Spleen (tissue), 11 donors: ENCODE measurements at regions not wholly inside any gene's neighbourhood (a gene's known extent, or its start where the extent isn't known, plus 50 kb on each side); places are given as distances from the start of the nearest gene placed in this dataset.

ENCODE experiments used
- DNase-seq: peaks from one replicate; pipeline ENCODE4 v3.0.0-alpha.2; 2020
- H3K27ac ChIP-seq, 8 donors: fragments of 200-600 bp; sonication (generic) in 7 of 8; 1 replicate in 4 of 8; 2 replicates in 4 of 8; pipeline versions ENCODE4 v1.5.0 to v1.8.0; 2016 to 2021; ENCODE audit warnings: inconsistent platforms in 4 of 8, mild to moderate bottlenecking in 4 of 8, moderate library complexity in 1 of 8
- H3K27me3 ChIP-seq, 7 donors: fragments of 200-600 bp; sonication (generic) in 6 of 7; replicated peaks in 1 of 7; 1 replicate in 4 of 7; 2 replicates in 3 of 7; pipeline versions ENCODE4 v1.5.0 to v1.8.0; 2016 to 2021; ENCODE audit warnings: inconsistent platforms in 3 of 7, mild to moderate bottlenecking in 1 of 7
- H3K36me3 ChIP-seq, 6 donors: fragments of 200-600 bp; sonication (generic) in 5 of 6; 1 replicate in 4 of 6; 2 replicates in 2 of 6; pipeline versions ENCODE4 v1.5.0 to v1.8.0; 2016 to 2021; ENCODE audit warnings: inconsistent platforms in 2 of 6
- H3K4me1 ChIP-seq, 6 donors: fragments of 200-600 bp; sonication (generic) in 5 of 6; 1 replicate in 3 of 6; 2 replicates in 3 of 6; pipeline versions ENCODE4 v1.5.0 to v1.8.0; 2016 to 2021; ENCODE audit warnings: inconsistent platforms in 3 of 6
- H3K4me3 ChIP-seq, 8 donors: fragments of 200-600 bp; sonication (generic) in 7 of 8; 1 replicate in 4 of 8; 2 replicates in 4 of 8; pipeline versions ENCODE4 v1.5.0 to v1.8.0; 2016 to 2021; ENCODE audit warnings: inconsistent platforms in 4 of 8, mild to moderate bottlenecking in 4 of 8, moderate library complexity in 2 of 8
- H3K9me3 ChIP-seq, 8 donors: fragments of 200-600 bp; sonication (generic) in 7 of 8; 1 replicate in 4 of 8; 2 replicates in 4 of 8; pipeline versions ENCODE4 v1.5.0 to v1.8.0; 2016 to 2021; ENCODE audit warnings: inconsistent platforms in 4 of 8
- CTCF ChIP-seq, 11 experiments: fragments of 200-600 bp in 7 of 11; fragments of 450-650 bp in 4 of 11; sonication (generic) in 4 of 11; IDR thresholded peaks in 8 of 11; conservative IDR thresholded peaks in 3 of 11; 1 replicate in 7 of 11; 2 replicates in 4 of 11; pipeline versions ENCODE4 v1.4.0 to v1.8.0; 2016 to 2021; ENCODE audit warnings: antibody characterized with exemption in 11 of 11, inconsistent platforms in 4 of 11, mild to moderate bottlenecking in 1 of 11
- POLR2A ChIP-seq, 3 donors: fragments of 450-650 bp; IDR thresholded peaks; one replicate each; pipeline ENCODE4 v1.5.1; 2017; ENCODE audit warnings: antibody characterized with exemption in 3 of 3, mild to moderate bottlenecking in 1 of 3
- POLR2AphosphoS5 ChIP-seq, 3 donors: sonication (generic); formaldehyde crosslinking; IDR thresholded peaks; one replicate each; pipeline ENCODE4 v1.5.1; 2017; ENCODE audit warnings: antibody characterized with exemption in 3 of 3
- WGBS, 5 donors: extraction: QIAGEN DNeasy Blood & Tissue Kit in 3 of 5; methylation state at CpG; one replicate each; pipeline versions ENCODE4 v1.1.5 to v1.1.7; 2013 to 2018; 5-methylcytosine and 5-hydroxymethylcytosine counted together
- intact Hi-C: fragments of 100-400 bp; cut with DNase I; formaldehyde crosslinking; loops from one replicate; pipeline ENCODE4 v1.15.0; 2023; ENCODE audit warnings: low total_unique reads
- donor health status: healthy with polysubstance abuse.
- donor health status: DM: no; HTN: no; CAD: no; lungs with moderate emphysema.
- donor health status: DM: no; HTN: no; CAD: no.
- donor health status: Bipolar disorder and iron deficiency.
- donor health status: healthy.
- donor health status: DM: no; HTN: no; CAD: no.
- donor health status: DM: yes; HTN: yes; CAD: no.

GRCh38 chr1:238752327-238752726 is 634.0 kb upstream of the CHRM3 start:
- Histone ChIP-seq H3K4me3 (no peak overlapping the region), H3K4me1 (no peaks in the 10 kb centered on the region), H3K27me3 (no peaks in the 10 kb centered on the region), H3K9me3 (peaks cover 0 to 23% (median 11%) of the 10 kb centered on the region in 8 donors), H3K27ac (no peak overlapping the region), H3K36me3 (no peaks in the 10 kb centered on the region)
- DNase-seq: no peak
- WGBS, 5 donors: 90 to 98% (median 94%) methylated on average over 3 of the region's 3 CpGs
- intact Hi-C loops: no loop called here
- TF ChIP-seq CTCF (IDR thresholded peaks at IDR 0.05 in 8 of 11, conservative IDR thresholded peaks at IDR 0.05 in 3 of 11): no peak
- TF ChIP-seq POLR2A (IDR thresholded peaks at IDR 0.05): no peak
- TF ChIP-seq POLR2AphosphoS5 (IDR thresholded peaks at IDR 0.05): no peak

- no peak overlapping the region for H3K27ac ChIP-seq
- intact Hi-C loops: no loop called here
- TF ChIP-seq POLR2A (IDR thresholded peaks at IDR 0.05): no peak
- TF ChIP-seq CTCF (IDR thresholded peaks at IDR 0.05 in 8 of 11, conservative IDR thresholded peaks at IDR 0.05 in 3 of 11): no peak
- DNase-seq: no peak
- H3K27me3 ChIP-seq: no peaks in the 10 kb centered on the region
- H3K4me3 ChIP-seq: no peak overlapping the region
- H3K9me3 ChIP-seq: peaks cover 0 to 58% (median 28%) of the 10 kb centered on the region in 8 donors
- no peaks in the 10 kb centered on the region for H3K36me3 ChIP-seq
- WGBS, 5 donors: 82 to 90% (median 86%) methylated on average over 6 to 13 of the region's 13 CpGs
- H3K4me1 ChIP-seq: no peaks in the 10 kb centered on the region
Measured at GRCh38 chr1:238745069-238745468, 641.3 kb upstream of the CHRM3 start.

GRCh38 chr1:238738892-238739291 is 647.5 kb upstream of the CHRM3 start:
- Histone ChIP-seq H3K27ac (no peak overlapping the region), H3K36me3 (no peaks in the 10 kb centered on the region), H3K27me3 (no peaks in the 10 kb centered on the region), H3K4me1 (no peaks in the 10 kb centered on the region), H3K9me3 (peaks cover 0 to 7% (median 0%) of the 10 kb centered on the region in 8 donors), H3K4me3 (no peak overlapping the region)
- TF ChIP-seq POLR2A (IDR thresholded peaks at IDR 0.05): no peak
- no peak for TF ChIP-seq POLR2AphosphoS5 (IDR thresholded peaks at IDR 0.05)
- intact Hi-C loops: loop anchor here (1.0 kb wide), 1 partner anchor 10 kb away; no protein-coding TSS in a partner anchor
- DNase-seq: no peak
- WGBS, 5 donors: 53 to 65% (median 63%) methylated on average over 2 of the region's 2 CpGs

- H3K4me1 ChIP-seq: no peaks in the 10 kb centered on the region
- H3K27me3 ChIP-seq: no peaks in the 10 kb centered on the region
- DNase-seq: no peak
- no peak for TF ChIP-seq POLR2A (IDR thresholded peaks at IDR 0.05)
- TF ChIP-seq CTCF (IDR thresholded peaks at IDR 0.05 in 8 of 11, conservative IDR thresholded peaks at IDR 0.05 in 3 of 11): no peak
- no peak for TF ChIP-seq POLR2AphosphoS5 (IDR thresholded peaks at IDR 0.05)
- no peaks in the 10 kb centered on the region for H3K36me3 ChIP-seq
- peaks cover 0 to 10% (median 0%) of the 10 kb centered on the region in 8 donors for H3K9me3 ChIP-seq
- H3K27ac ChIP-seq: no peak overlapping the region
- intact Hi-C loops: no loop called here
- no peak overlapping the region for H3K4me3 ChIP-seq
Measured at GRCh38 chr1:238727670-238728069, 658.7 kb upstream of the CHRM3 start.

- no peaks in the 10 kb centered on the region for H3K27me3 ChIP-seq
- no peak for TF ChIP-seq POLR2A (IDR thresholded peaks at IDR 0.05)
- no peak for TF ChIP-seq POLR2AphosphoS5 (IDR thresholded peaks at IDR 0.05)
- no peak for TF ChIP-seq CTCF (IDR thresholded peaks at IDR 0.05 in 8 of 11, conservative IDR thresholded peaks at IDR 0.05 in 3 of 11)
- H3K27ac ChIP-seq: no peak overlapping the region
- DNase-seq: no peak
- peaks cover 0 to 39% (median 6%) of the 10 kb centered on the region in 8 donors for H3K9me3 ChIP-seq
- no peaks in the 10 kb centered on the region for H3K4me1 ChIP-seq
- no peak overlapping the region for H3K4me3 ChIP-seq
- WGBS, 5 donors: 62 to 83% (median 76%) methylated on average over 4 of the region's 4 CpGs
- H3K36me3 ChIP-seq: no peaks in the 10 kb centered on the region
- intact Hi-C loops: no loop called here
Measured at GRCh38 chr1:238722812-238723211, 663.6 kb upstream of the CHRM3 start.
